H1 (cell line): ENCODE measurements at regions not wholly inside any gene's neighbourhood (a gene's known extent, or its start where the extent isn't known, plus 50 kb on each side); places are given as distances from the start of the nearest gene placed in this dataset.

ENCODE experiments used
- CTCF ChIA-PET: fragments of 300-600 bp; sonication (Branson Sonifier 250); formaldehyde crosslinking; loops from one replicate; lab custom pipeline; 2021; ENCODE audit not compliant: partially characterized antibody; lab: Charles Lee
- POLR2A ChIA-PET: fragments of 300-600 bp; sonication (Branson Sonifier 250); formaldehyde crosslinking; loops from one replicate; lab custom pipeline; 2021; ENCODE audit warnings: inconsistent platforms; ENCODE audit not compliant: partially characterized antibody; lab: Charles Lee
- DNase-seq, 2 experiments: peaks; one replicate each; pipeline versions ENCODE4 v3.0.0 to v3.0.0-alpha.2; 2010 to 2022; ENCODE audit warnings: low spot score in 2 of 2, low read depth in 1 of 2, mixed read lengths in 1 of 2
- FAIRE-seq: peaks from 2 replicates; lab custom pipeline; 2011; peaks lifted over from hg19 to GRCh38; lab: Jason Lieb, UNC
- H2AFZ ChIP-seq: 2 replicates; pipeline ENCODE4 v1.8.1; 2012; ENCODE audit warnings: low read length, inconsistent platforms
- H2AK5ac ChIP-seq: 2 replicates; pipeline ENCODE4 v1.6.1; 2013; ENCODE audit warnings: low read depth, low read length
- H2BK120ac ChIP-seq: replicated peaks from 2 replicates; pipeline ENCODE3; 2013; ENCODE audit warnings: low read depth, low read length, inconsistent platforms
- H2BK12ac ChIP-seq: 2 replicates; pipeline ENCODE4 v1.6.1; 2013; ENCODE audit warnings: low read depth, low read length
- H2BK15ac ChIP-seq: 2 replicates; pipeline ENCODE4 v1.6.1; 2013; ENCODE audit warnings: low read length
- H2BK20ac ChIP-seq: 2 replicates; pipeline ENCODE4 v1.6.1; 2013; ENCODE audit warnings: low read length
- H2BK5ac ChIP-seq: 2 replicates; pipeline ENCODE4 v1.6.1; 2013; ENCODE audit warnings: low read depth, low read length
- H3K14ac ChIP-seq: 2 replicates; pipeline ENCODE4 v1.6.1; 2013; ENCODE audit warnings: inconsistent platforms; ENCODE audit not compliant: insufficient read length
- H3K18ac ChIP-seq: 2 replicates; pipeline ENCODE4 v1.6.1; 2013; ENCODE audit warnings: low read length; ENCODE audit errors: extremely low read depth
- H3K23ac ChIP-seq: 2 replicates; pipeline ENCODE4 v1.6.1; 2013; ENCODE audit warnings: inconsistent platforms; ENCODE audit not compliant: insufficient read length
- H3K23me2 ChIP-seq: 2 replicates; pipeline ENCODE4 v1.6.1; 2013; ENCODE audit warnings: low read depth, low read length
- H3K27ac ChIP-seq: 2 replicates; pipeline ENCODE4 v1.6.1; 2011; ENCODE audit warnings: low read depth, low read length, inconsistent platforms
- H3K27me3 ChIP-seq, 4 experiments: replicated peaks in 1 of 4; 1 replicate in 1 of 4; 2 replicates in 3 of 4; pipeline versions ENCODE4 v1.6.1 to v1.8.1; 2011 to 2013; ENCODE audit warnings: low read length in 3 of 4, mild to moderate bottlenecking in 3 of 4, inconsistent platforms in 2 of 4, mixed read lengths in 2 of 4, moderate library complexity in 1 of 4; ENCODE audit not compliant: control insufficient read depth in 3 of 4, insufficient read depth in 3 of 4; ENCODE audit errors: extremely low read depth in 1 of 4
- H3K36me3 ChIP-seq, 4 experiments: 2 replicates each; pipeline versions ENCODE4 v1.6.1 to v1.8.1; 2011 to 2013; ENCODE audit warnings: mild to moderate bottlenecking in 4 of 4, low read length in 3 of 4, moderate library complexity in 2 of 4, control low read depth in 1 of 4, inconsistent platforms in 1 of 4; ENCODE audit not compliant: insufficient read depth in 4 of 4, control insufficient read depth in 2 of 4
- H3K4ac ChIP-seq: replicated peaks from 2 replicates; pipeline ENCODE3; 2013; ENCODE audit warnings: low read length, low read depth, mixed read lengths, inconsistent platforms; ENCODE audit not compliant: insufficient read length
- H3K4me1 ChIP-seq, 4 experiments: replicated peaks in 1 of 4; 1 replicate in 1 of 4; 2 replicates in 3 of 4; pipeline versions ENCODE4 v1.6.1 to v1.8.1; 2011 to 2013; ENCODE audit warnings: low read length in 3 of 4, inconsistent platforms in 2 of 4, mixed read lengths in 1 of 4; ENCODE audit not compliant: insufficient read depth in 4 of 4, control insufficient read depth in 3 of 4
- H3K4me2 ChIP-seq, 2 experiments: 2 replicates each; pipeline versions ENCODE4 v1.6.1 to v1.8.1; 2011 to 2013; ENCODE audit warnings: low read depth in 2 of 2, low read length in 2 of 2, control low read depth in 1 of 2, inconsistent platforms in 1 of 2, mild to moderate bottlenecking in 1 of 2; ENCODE audit not compliant: insufficient read depth in 1 of 2
- H3K4me3 ChIP-seq, 4 experiments: fragments of 200-600, 300-600 bp in 1 of 4; sonication (generic), shearing (Covaris generic), sonication (Bioruptor Twin) in 1 of 4; 2 replicates each; pipeline versions ENCODE4 v1.5.1 to v1.8.1; 2011 to 2016; ENCODE audit warnings: low read length in 4 of 4, low read depth in 3 of 4, control low read depth in 2 of 4, inconsistent platforms in 2 of 4, mild to moderate bottlenecking in 2 of 4, mixed read lengths in 1 of 4, moderate library complexity in 1 of 4; ENCODE audit not compliant: insufficient read depth in 2 of 4; ENCODE audit errors: extremely low read depth in 1 of 4
- H3K56ac ChIP-seq: replicated peaks from 2 replicates; pipeline ENCODE3; 2013; ENCODE audit warnings: low read depth, mild to moderate bottlenecking, mixed read lengths, low read length, inconsistent platforms; ENCODE audit not compliant: insufficient read length
- H3K79me1 ChIP-seq: 2 replicates; pipeline ENCODE4 v1.6.1; 2013; ENCODE audit warnings: low read depth, low read length, control low read depth
- H3K79me2 ChIP-seq, 2 experiments: 2 replicates each; pipeline versions ENCODE4 v1.6.1 to v1.8.1; 2012 to 2013; ENCODE audit warnings: low read length in 2 of 2, mild to moderate bottlenecking in 2 of 2, inconsistent platforms in 1 of 2; ENCODE audit not compliant: insufficient read depth in 2 of 2, control insufficient read depth in 1 of 2
- H3K9ac ChIP-seq, 4 experiments: replicated peaks in 1 of 4; 1 replicate in 1 of 4; 2 replicates in 3 of 4; pipeline versions ENCODE4 v1.6.1 to v1.8.1; 2011 to 2013; ENCODE audit warnings: low read depth in 3 of 4, low read length in 3 of 4, control low read depth in 2 of 4, mild to moderate bottlenecking in 2 of 4, moderate library complexity in 2 of 4, inconsistent platforms in 1 of 4; ENCODE audit errors: extremely low read depth in 1 of 4
- H3K9me3 ChIP-seq, 2 experiments: 2 replicates each; pipeline versions ENCODE4 v1.6.1 to v1.8.1; 2012 to 2013; ENCODE audit warnings: mild to moderate bottlenecking in 2 of 2, moderate library complexity in 2 of 2, control low read depth in 1 of 2, inconsistent platforms in 1 of 2, low read depth in 1 of 2, low read length in 1 of 2, mixed read lengths in 1 of 2; ENCODE audit not compliant: insufficient read depth in 2 of 2
- H4K20me1 ChIP-seq, 2 experiments: replicated peaks in 1 of 2; 2 replicates each; pipeline versions ENCODE3 to v1.8.1; 2011 to 2013; ENCODE audit warnings: inconsistent platforms in 2 of 2, low read length in 2 of 2, mild to moderate bottlenecking in 1 of 2; ENCODE audit not compliant: insufficient read depth in 2 of 2, control insufficient read depth in 1 of 2
- H4K5ac ChIP-seq: 2 replicates; pipeline ENCODE4 v1.6.1; 2013; ENCODE audit warnings: low read length, low read depth, mixed read lengths, inconsistent platforms; ENCODE audit not compliant: insufficient read length
- H4K8ac ChIP-seq: 2 replicates; pipeline ENCODE4 v1.8.0; 2013; ENCODE audit warnings: mild to moderate bottlenecking, moderate library complexity, low read length, inconsistent platforms; ENCODE audit not compliant: insufficient read depth; ENCODE audit errors: extremely low read depth
- H4K91ac ChIP-seq: replicated peaks from 2 replicates; pipeline ENCODE3; 2013; ENCODE audit warnings: low read length, mixed read lengths, inconsistent platforms; ENCODE audit not compliant: insufficient read length
- RAD21 ChIP-seq, 2 experiments: IDR thresholded peaks in 1 of 2; conservative IDR thresholded peaks in 1 of 2; 2 replicates each; pipeline ENCODE4 v1.6.1; 2011; ENCODE audit warnings: low read depth in 2 of 2, low read length in 2 of 2, improper control_type of control experiment in 1 of 2, inconsistent platforms in 1 of 2, mild to moderate bottlenecking in 1 of 2, moderate library complexity in 1 of 2
- WGBS, 2 experiments: shearing (Covaris generic) in 1 of 2; methylation state at CpG; one replicate each; pipeline versions ENCODE4 v1.1.6 to v1.1.7; 2013 to 2015; ENCODE audit warnings: low lambda C conversion rate in 2 of 2, mixed read lengths in 2 of 2, inconsistent platforms in 1 of 2, low coverage in 1 of 2, missing lambda C conversion rate in 1 of 2; ENCODE audit not compliant: insufficient replicate concordance in 2 of 2, insufficient coverage in 1 of 2, insufficient read length in 1 of 2; ENCODE audit errors: extremely low coverage in 1 of 2, missing lambda C conversion rate in 1 of 2; 5-methylcytosine and 5-hydroxymethylcytosine counted together

DNA sequence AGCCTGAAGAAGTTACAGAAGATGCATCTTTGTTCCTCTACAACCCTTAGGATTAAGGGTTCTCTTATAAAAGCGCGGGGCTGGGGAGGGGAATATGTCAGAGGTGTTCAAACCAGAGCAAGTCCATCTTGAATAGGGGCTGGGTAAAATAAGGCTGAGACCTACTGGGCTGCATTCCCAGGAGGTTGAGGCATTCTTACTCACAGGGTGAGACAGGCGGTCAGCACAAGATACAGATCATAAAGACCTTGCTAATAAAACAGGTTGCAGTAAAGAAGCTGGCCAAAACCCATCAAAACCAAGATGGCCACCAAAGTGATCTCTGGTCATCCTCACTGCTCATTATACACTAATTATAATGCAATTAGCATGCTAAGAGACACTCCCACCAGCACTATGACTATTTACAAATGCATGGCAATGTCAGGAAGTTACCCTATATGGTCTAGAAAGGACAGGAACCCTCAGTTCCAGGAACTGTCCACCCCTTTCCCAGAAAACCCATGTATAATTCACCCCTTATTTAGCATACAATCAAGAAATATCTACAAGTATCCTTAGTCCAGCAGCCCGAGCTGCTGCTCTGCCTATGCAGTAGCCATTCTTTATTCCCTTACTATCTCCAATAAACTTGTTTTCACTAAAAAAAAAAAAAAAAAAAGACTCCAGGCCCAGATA is 108.1 kb upstream of the FOXN3 start:
- Histone ChIP-seq H4K8ac (no peak overlapping the region), H2AFZ (no peak overlapping the region), H3K27me3 (no peaks in the 10 kb centered on the region), H4K20me1 (peaks cover 0 to 2% of the 10 kb centered on the region in 2 experiments), H4K91ac (no peak overlapping the region), H2BK12ac (no peak overlapping the region), H4K5ac (no peak overlapping the region), H3K27ac (no peak overlapping the region), H3K9ac (no peak overlapping the region), H3K23me2 (no peaks in the 10 kb centered on the region), H3K4me3 (no peak overlapping the region), H2AK5ac (no peak overlapping the region), H3K4ac (no peak overlapping the region), H3K56ac (no peak overlapping the region), H2BK120ac (no peak overlapping the region), H3K79me1 (peaks cover 2% of the 10 kb centered on the region; the same call in 1 of the 2 replicates), H3K9me3 (peaks cover 0 to 1% of the 10 kb centered on the region in 2 experiments; a peak in 1 of 4 replicates), H2BK5ac (no peak overlapping the region), H3K14ac (no peak overlapping the region), H3K4me2 (no peak overlapping the region), H2BK15ac (no peak overlapping the region), H2BK20ac (no peak overlapping the region), H3K79me2 (peaks cover 0 to 84% of the 10 kb centered on the region in 2 experiments; a peak in 2 of 4 replicates), H3K18ac (no peak overlapping the region), H3K36me3 (0 out of 8 replicates have a peak, but pooled peaks cover 0 to under 1% (median 0%) of the 10 kb centered on the region in 4 experiments), H3K4me1 (no peaks in the 10 kb centered on the region), H3K23ac (no peak overlapping the region)
- ChIA-PET CTCF (interaction anchor here (0.8 kb wide), 1 partner anchor 11 kb away, joined by 3 read pairs; no protein-coding TSS in a partner anchor), POLR2A (interaction anchor here (1.0 kb wide), 2 partner anchors 9 to 11 kb away, joined by 3 read pairs; no protein-coding TSS in a partner anchor)
- TF ChIP-seq RAD21 (IDR thresholded peaks at IDR 0.05 in 1 of 2, conservative IDR thresholded peaks at IDR 0.05 in 1 of 2; ENCODE audit: low read depth in 2 of 2, low read length in 2 of 2), result no peak
- WGBS, 2 experiments, result 86% methylated on average over 4 of the region's 4 CpGs; no CpG with 5 or more reads in 1 of the 2 experiments
- DNase-seq, result peak in 1 of 2 experiments; percentile 29
- no peak for FAIRE-seq
